PC-9 (cell line): ENCODE measurements at regions not wholly inside any gene's neighbourhood (a gene's known extent, or its start where the extent isn't known, plus 50 kb on each side); places are given as distances from the start of the nearest gene placed in this dataset.
A peak's percentile ranks its signal among the peaks of the same experiment; 100 is the strongest.

Source experiments
- BruUV-seq: library from RNA; stranded (reverse); fragments of 400-500 nt; replicated peaks from 2 replicates; lab custom pipeline; 2021; lab: Mats Ljungman, UMichigan
- CTCF ChIA-PET: fragments of 300-600 bp; sonication (Branson Sonifier 250); formaldehyde crosslinking; loops from one replicate; lab custom pipeline; 2022; ENCODE audit warnings: antibody characterized with exemption; lab: Charles Lee
- POLR2A ChIA-PET: fragments of 300-600 bp; sonication (Branson Sonifier 250); formaldehyde crosslinking; loops from one replicate; lab custom pipeline; 2022; ENCODE audit warnings: antibody characterized with exemption; ENCODE audit not compliant: unreplicated experiment; lab: Charles Lee
- DNase-seq, 2 experiments: peaks; one replicate each; pipeline versions ENCODE4 v3.0.0 to v3.0.0-alpha.2; 2015 to 2022; ENCODE audit warnings: mixed read lengths in 1 of 2
- H2AFZ ChIP-seq: fragments of 200-600 bp; sonication (generic); 2 replicates; pipeline ENCODE4 v1.8.1; 2017; ENCODE audit warnings: antibody characterized with exemption
- H3F3A ChIP-seq: fragments of 200-600 bp; sonication (generic); 2 replicates; pipeline ENCODE4 v1.8.1; 2017; ENCODE audit warnings: antibody characterized with exemption, mild to moderate bottlenecking, low read depth; ENCODE audit not compliant: insufficient read depth
- H3K27ac ChIP-seq: fragments of 200-600 bp; sonication (generic); 2 replicates; pipeline ENCODE4 v1.6.1; 2016; ENCODE audit warnings: mixed run types
- H3K27me3 ChIP-seq: fragments of 200-600 bp; sonication (generic); 2 replicates; pipeline ENCODE4 v1.6.1; 2016; ENCODE audit warnings: low read depth, mixed run types; ENCODE audit not compliant: insufficient read depth
- H3K36me3 ChIP-seq: fragments of 200-600 bp; sonication (generic); 2 replicates; pipeline ENCODE4 v1.6.1; 2016; ENCODE audit warnings: low read depth, mixed run types
- H3K4me1 ChIP-seq: fragments of 200-600 bp; sonication (generic); replicated peaks from 2 replicates; pipeline ENCODE4 v1.6.1; 2016; ENCODE audit warnings: mixed run types; ENCODE audit not compliant: insufficient read depth
- H3K4me2 ChIP-seq: fragments of 200-600 bp; sonication (generic); 2 replicates; pipeline ENCODE4 v1.6.1; 2017; ENCODE audit warnings: mixed run types
- H3K4me3 ChIP-seq: fragments of 200-600 bp; sonication (generic); 2 replicates; pipeline ENCODE4 v1.6.1; 2016; ENCODE audit warnings: mixed run types
- H3K79me2 ChIP-seq: fragments of 200-600 bp; sonication (generic); 2 replicates; pipeline ENCODE4 v1.6.1; 2017; ENCODE audit warnings: low read depth, mixed run types
- H3K9me2 ChIP-seq: fragments of 200-600 bp; sonication (generic); 2 replicates; pipeline ENCODE4 v1.8.1; 2017; ENCODE audit warnings: mild to moderate bottlenecking; ENCODE audit not compliant: insufficient read depth
- H3K9me3 ChIP-seq: fragments of 200-600 bp; sonication (generic); 2 replicates; pipeline ENCODE4 v1.8.1; 2016; ENCODE audit warnings: low read depth; ENCODE audit not compliant: insufficient read depth
- H4K20me1 ChIP-seq: fragments of 200-600 bp; sonication (generic); 2 replicates; pipeline ENCODE4 v1.8.1; 2017; ENCODE audit not compliant: insufficient read depth
- EZH2 ChIP-seq: fragments of 200-600 bp; sonication (generic); IDR thresholded peaks from 2 replicates; pipeline ENCODE4 v1.8.0; 2017; ENCODE audit warnings: antibody characterized with exemption, low read depth
- intact Hi-C: fragments of 100-400 bp; cut with micrococcal nuclease; formaldehyde crosslinking; loops from one replicate; pipeline ENCODE4 v1.10.0; 2022; ENCODE audit not compliant: unreplicated experiment
- TF ChIP-seq, protein P1 (sequence below): fragments of 200-600 bp; sonication (generic); conservative IDR thresholded peaks from 2 replicates; pipeline ENCODE4 v1.6.1; 2017; ENCODE audit warnings: mixed run types, antibody characterized with exemption, mild to moderate bottlenecking, moderate library complexity

DNA sequence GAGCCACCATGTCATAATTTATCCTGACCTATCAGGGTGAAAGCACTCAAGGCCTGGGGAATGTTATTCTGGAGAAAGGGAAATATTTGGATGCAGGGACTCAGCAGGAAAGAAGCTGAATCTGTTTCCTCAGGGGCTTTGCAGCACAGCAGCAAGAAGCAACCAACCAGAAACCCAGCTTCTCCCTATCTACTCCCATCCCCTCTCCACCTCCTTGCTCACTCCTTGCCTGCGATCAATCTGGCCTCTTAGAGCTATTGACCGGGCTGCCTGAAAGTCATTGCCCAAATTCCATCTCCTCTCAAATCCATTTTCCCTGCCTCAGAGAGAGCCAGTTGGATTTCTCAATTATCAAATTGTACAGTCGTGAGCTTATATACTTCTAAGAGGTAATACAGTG is 542.0 kb upstream of the TRPC7 start:
- POLR2A ChIA-PET = no interaction called here
- CTCF ChIA-PET = interaction anchor here (0.6 kb wide), 1 partner anchor 1219 kb away, joined by 11 read pairs; no protein-coding TSS in a partner anchor

DNA sequence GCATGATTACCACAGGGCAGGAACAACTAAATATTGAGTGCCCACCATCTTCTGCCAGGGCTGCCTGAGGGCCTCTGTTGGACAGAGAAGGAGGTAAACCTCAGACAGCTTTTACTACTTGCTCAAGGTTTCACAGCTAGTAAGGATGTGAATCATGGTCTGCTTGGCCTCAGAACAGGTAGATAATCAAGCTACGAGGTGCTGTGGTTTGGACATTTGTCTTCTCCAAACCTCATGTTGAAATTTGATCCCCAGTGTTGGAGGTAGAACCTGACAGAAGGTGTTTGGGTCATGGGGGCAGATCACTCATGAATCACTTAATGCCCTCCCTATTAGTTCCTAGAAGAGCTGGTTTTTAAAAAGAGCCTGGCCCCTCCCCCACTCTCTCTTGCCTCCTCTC is 541.2 kb upstream of the TRPC7 start:
- no peaks in the 10 kb centered on the region for H3K9me3 ChIP-seq
- H3K4me3 ChIP-seq = no peak overlapping the region
- ChIA-PET CTCF (interaction anchor here (0.5 to 0.6 kb wide), 2 partner anchors 414 to 1220 kb away, joined by 5 to 11 read pairs; no protein-coding TSS in a partner anchor), POLR2A (interaction anchor here (0.6 to 0.7 kb wide), 2 partner anchors 63 to 436 kb away, joined by 3 to 4 read pairs; no protein-coding TSS in a partner anchor)
- peaks cover 24% of the 10 kb centered on the region for H3K4me1 ChIP-seq
- peaks cover 9% of the 10 kb centered on the region; the same call in 1 of the 2 replicates for H3F3A ChIP-seq
- TF ChIP-seq EZH2 = no peak
- TF ChIP-seq, protein P1, sequence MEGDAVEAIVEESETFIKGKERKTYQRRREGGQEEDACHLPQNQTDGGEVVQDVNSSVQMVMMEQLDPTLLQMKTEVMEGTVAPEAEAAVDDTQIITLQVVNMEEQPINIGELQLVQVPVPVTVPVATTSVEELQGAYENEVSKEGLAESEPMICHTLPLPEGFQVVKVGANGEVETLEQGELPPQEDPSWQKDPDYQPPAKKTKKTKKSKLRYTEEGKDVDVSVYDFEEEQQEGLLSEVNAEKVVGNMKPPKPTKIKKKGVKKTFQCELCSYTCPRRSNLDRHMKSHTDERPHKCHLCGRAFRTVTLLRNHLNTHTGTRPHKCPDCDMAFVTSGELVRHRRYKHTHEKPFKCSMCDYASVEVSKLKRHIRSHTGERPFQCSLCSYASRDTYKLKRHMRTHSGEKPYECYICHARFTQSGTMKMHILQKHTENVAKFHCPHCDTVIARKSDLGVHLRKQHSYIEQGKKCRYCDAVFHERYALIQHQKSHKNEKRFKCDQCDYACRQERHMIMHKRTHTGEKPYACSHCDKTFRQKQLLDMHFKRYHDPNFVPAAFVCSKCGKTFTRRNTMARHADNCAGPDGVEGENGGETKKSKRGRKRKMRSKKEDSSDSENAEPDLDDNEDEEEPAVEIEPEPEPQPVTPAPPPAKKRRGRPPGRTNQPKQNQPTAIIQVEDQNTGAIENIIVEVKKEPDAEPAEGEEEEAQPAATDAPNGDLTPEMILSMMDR = no peak
- H3K36me3 ChIP-seq = no peaks in the 10 kb centered on the region
- no peaks in the 10 kb centered on the region; the same call in 1 of the 2 replicates for H3K9me2 ChIP-seq
- no peaks in the 10 kb centered on the region for H3K27me3 ChIP-seq
- H3K79me2 ChIP-seq = no peaks in the 10 kb centered on the region
- no TSS peak for BruUV-seq
- DNase-seq = peak; percentile 43 to 74
- H4K20me1 ChIP-seq = no peaks in the 10 kb centered on the region
- H3K27ac ChIP-seq = peak overlapping the region; percentile 6; the same call in 1 of the 2 replicates
- H2AFZ ChIP-seq = no peak overlapping the region
- H3K4me2 ChIP-seq = peak overlapping the region; percentile 26; the same call in 1 of the 2 replicates
- intact Hi-C loops = loop anchor here (5.0 kb wide), 1 partner anchor 51 kb away; no protein-coding TSS in a partner anchor

More for the DNA sequence above, 542.0 kb upstream of the TRPC7 start:
- TF ChIP-seq EZH2 = no peak
- TF ChIP-seq, protein P1 = no peak
- H3K9me2 ChIP-seq = no peaks in the 10 kb centered on the region
- no peaks in the 10 kb centered on the region for H4K20me1 ChIP-seq
- no peaks in the 10 kb centered on the region for H3K27me3 ChIP-seq
- H3K4me2 ChIP-seq = no peak overlapping the region
- no peak overlapping the region for H2AFZ ChIP-seq
- no peak overlapping the region for H3K4me3 ChIP-seq
- no peak overlapping the region for H3K27ac ChIP-seq
- H3K9me3 ChIP-seq = no peaks in the 10 kb centered on the region
- H3K4me1 ChIP-seq = peaks cover 24% of the 10 kb centered on the region
- intact Hi-C loops = loop anchor here (5.0 kb wide), 1 partner anchor 50 kb away; no protein-coding TSS in a partner anchor
- DNase-seq = no peak
- peaks cover 9% of the 10 kb centered on the region; the same call in 1 of the 2 replicates for H3F3A ChIP-seq
- H3K36me3 ChIP-seq = no peaks in the 10 kb centered on the region
- no TSS peak for BruUV-seq
- no peaks in the 10 kb centered on the region for H3K79me2 ChIP-seq

DNA sequence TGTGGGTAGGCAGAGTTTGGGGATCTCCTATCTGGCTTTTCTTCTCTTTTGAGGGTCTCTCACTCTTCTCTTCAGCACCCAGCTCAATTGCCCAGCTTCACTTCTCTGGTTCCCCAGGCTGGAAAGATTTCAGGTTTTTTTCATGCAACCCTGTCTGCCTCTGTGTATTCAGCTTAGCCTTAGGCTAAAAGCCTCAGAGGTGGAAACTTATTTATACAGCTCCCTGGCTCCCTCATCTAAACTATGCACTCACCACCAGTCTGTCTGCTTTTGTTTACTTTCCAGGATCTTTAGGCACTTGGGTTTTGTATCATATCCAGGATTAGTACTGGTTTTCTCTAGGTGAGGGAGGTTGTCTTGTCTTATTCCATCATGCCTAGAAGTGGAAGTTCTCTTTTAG is 540.2 kb upstream of the TRPC7 start:
- Histone ChIP-seq H3K27me3 (no peaks in the 10 kb centered on the region), H3F3A (peaks cover 9% of the 10 kb centered on the region; the same call in 1 of the 2 replicates), H4K20me1 (no peaks in the 10 kb centered on the region), H3K9me2 (no peaks in the 10 kb centered on the region; the same call in 1 of the 2 replicates), H3K36me3 (no peaks in the 10 kb centered on the region), H3K4me2 (peak overlapping the region; percentile 26; the same call in 1 of the 2 replicates), H3K4me3 (no peak overlapping the region), H2AFZ (no peak overlapping the region), H3K4me1 (peaks cover 24% of the 10 kb centered on the region), H3K27ac (0 out of 2 replicates have a peak overlapping the region, but pooled peaks have one; percentile 6), H3K79me2 (no peaks in the 10 kb centered on the region), H3K9me3 (no peaks in the 10 kb centered on the region)
- ChIA-PET POLR2A (interaction anchor here (0.7 kb wide), 1 partner anchor 19 kb away, joined by 3 read pairs; no protein-coding TSS in a partner anchor), CTCF (no interaction called here)
- BruUV-seq = no TSS peak
- intact Hi-C loops = loop anchor here (5.0 kb wide), 1 partner anchor 52 kb away; no protein-coding TSS in a partner anchor
- TF ChIP-seq, protein P1 = no peak
- TF ChIP-seq EZH2 = no peak
- DNase-seq = peak in 1 of 2 experiments; percentile 63
